ENCODE measurements at regions not wholly inside any gene's neighbourhood (a gene's known extent, or its start where the extent isn't known, plus 50 kb on each side); places are given as distances from the start of the nearest gene placed in this dataset.
A peak's percentile ranks its signal among the peaks of the same experiment; 100 is the strongest.

- Histone ChIP-seq H3K9me3 (no peaks in the 10 kb centered on the region), H3K27me3 (no peaks in the 10 kb centered on the region), H3K4me3 (no peak overlapping the region), H3K27ac (no peak overlapping the region), H3K36me3 (ENCODE audit: low read depth, missing control alignments) (no peaks in the 10 kb centered on the region), H3K4me1 (no peaks in the 10 kb centered on the region)
- intact Hi-C loops (cut with DNase I; ENCODE audit: low total_unique reads): no loop called here
- TF ChIP-seq CTCF (IDR thresholded peaks at IDR 0.05) (no peak), POLR2A (IDR thresholded peaks at IDR 0.05) (no peak)
- WGBS, 2 donors: 43 to 49% methylated on average over 1 of the region's 1 CpG
- DNase-seq: no peak
These were observed 206.3 kb downstream of the CSNK1G3 start for GRCh38 chr5:123718238-123718637.

GRCh38 chr5:123717139-123717538 is 205.2 kb downstream of the CSNK1G3 start:
- Histone ChIP-seq H3K27ac (no peak overlapping the region), H3K36me3 (ENCODE audit: low read depth, missing control alignments) (no peaks in the 10 kb centered on the region), H3K4me1 (no peaks in the 10 kb centered on the region), H3K4me3 (no peak overlapping the region), H3K27me3 (no peaks in the 10 kb centered on the region), H3K9me3 (no peaks in the 10 kb centered on the region)
- intact Hi-C loops (cut with DNase I; ENCODE audit: low total_unique reads): no loop called here
- no peak for TF ChIP-seq CTCF (IDR thresholded peaks at IDR 0.05)
- no peak for DNase-seq

GRCh38 chr5:123710031-123710430 is 198.1 kb downstream of the CSNK1G3 start:
- 61 to 64% methylated on average over 3 of the region's 3 CpGs for WGBS, 2 donors
- Histone ChIP-seq H3K4me3 (no peak overlapping the region), H3K27ac (no peak overlapping the region), H3K4me1 (no peaks in the 10 kb centered on the region), H3K27me3 (no peaks in the 10 kb centered on the region), H3K36me3 (ENCODE audit: low read depth, missing control alignments) (no peaks in the 10 kb centered on the region), H3K9me3 (no peaks in the 10 kb centered on the region)
- DNase-seq: no peak
- TF ChIP-seq CTCF (IDR thresholded peaks at IDR 0.05) (no peak), POLR2A (IDR thresholded peaks at IDR 0.05) (no peak)
- intact Hi-C loops (cut with DNase I; ENCODE audit: low total_unique reads): no loop called here

- TF ChIP-seq CTCF (IDR thresholded peaks at IDR 0.05) (no peak), POLR2A (IDR thresholded peaks at IDR 0.05) (no peak)
- Histone ChIP-seq H3K36me3 (ENCODE audit: low read depth, missing control alignments) (no peaks in the 10 kb centered on the region), H3K4me3 (no peak overlapping the region), H3K27me3 (no peaks in the 10 kb centered on the region), H3K27ac (peak overlapping the region in 1 of 2 donors; percentile 9), H3K4me1 (no peaks in the 10 kb centered on the region), H3K9me3 (no peaks in the 10 kb centered on the region)
- WGBS, 2 donors: 31 to 35% methylated on average over 1 of the region's 1 CpG
- DNase-seq: no peak
- intact Hi-C loops (cut with DNase I; ENCODE audit: low total_unique reads): no loop called here
These were observed 197.4 kb downstream of the CSNK1G3 start for GRCh38 chr5:123709422-123709821.

GRCh38 chr5:123708074-123708806 is 196.3 kb downstream of the CSNK1G3 start:
- H3K27ac ChIP-seq: no peak overlapping the region

More at GRCh38 chr5:123708074-123708806, 196.3 kb downstream of the CSNK1G3 start:
- TF ChIP-seq CTCF (IDR thresholded peaks at IDR 0.05): no peak
- Histone ChIP-seq H3K4me1 (no peaks in the 10 kb centered on the region), H3K4me3 (no peak overlapping the region), H3K9me3 (no peaks in the 10 kb centered on the region), H3K27me3 (no peaks in the 10 kb centered on the region), H3K36me3 (ENCODE audit: low read depth, missing control alignments) (no peaks in the 10 kb centered on the region)
- 36 to 46% methylated on average over 3 of the region's 3 CpGs for WGBS, 2 donors
- DNase-seq: no peak
- intact Hi-C loops (cut with DNase I; ENCODE audit: low total_unique reads): no loop called here
